ENCODE measurements at regions not wholly inside any gene's neighbourhood (a gene's known extent, or its start where the extent isn't known, plus 50 kb on each side); places are given as distances from the start of the nearest gene placed in this dataset.

GRCh38 chrX:11953615-11954014 is 184.7 kb upstream of the FRMPD4 start:
- peaks cover 0 to 15% of the 10 kb centered on the region in 2 experiments; a peak in 1 of 4 replicates for H3K4me1 ChIP-seq (ENCODE audit: control insufficient read depth in 1 of 2, insufficient read depth in 2 of 2, low read depth in 1 of 2, low read length in 1 of 2)
- POLR2A ChIA-PET = no interaction called here
- no peaks in the 10 kb centered on the region for H4K20me1 ChIP-seq (ENCODE audit: insufficient read depth)
- no peaks in the 10 kb centered on the region for H3K79me2 ChIP-seq (ENCODE audit: insufficient read depth)
- no peaks in the 10 kb centered on the region for H3K9me3 ChIP-seq
- no peaks in the 10 kb centered on the region for H3K9me2 ChIP-seq
- H3K4me2 ChIP-seq = peak overlapping the region; percentile 39; the same call in 1 of the 2 replicates
- H3K27ac ChIP-seq (ENCODE audit: low read depth in 2 of 2, low read length in 1 of 2) = peak overlapping the region in 1 of 2 experiments; percentile 81; a peak in 2 of 4 replicates
- no peak overlapping the region; the same call in 1 of the 2 replicates for H3K9ac ChIP-seq
- peaks cover 18% of the 10 kb centered on the region for H3F3A ChIP-seq (replicated peaks; ENCODE audit: insufficient read depth)
- H3K36me3 ChIP-seq (replicated peaks in 1 of 2; ENCODE audit: control insufficient read depth in 1 of 2, insufficient read depth in 2 of 2, low read length in 1 of 2) = no peaks in the 10 kb centered on the region
- no peaks in the 10 kb centered on the region for H3K27me3 ChIP-seq (ENCODE audit: insufficient read depth)
- H3K4me3 ChIP-seq (ENCODE audit: low read depth in 2 of 2, low read length in 1 of 2) = no peak overlapping the region
- WGBS (ENCODE audit: low lambda C conversion rate) = 5% methylated on average over 2 of the region's 2 CpGs
- no peak for DNase-seq
- H2AFZ ChIP-seq (ENCODE audit: low read depth) = no peak overlapping the region; the same call in 1 of the 2 replicates
- CTCF ChIA-PET = no interaction called here
- TF ChIP-seq POLR2AphosphoS5 (IDR thresholded peaks at IDR 0.05; ENCODE audit: low read depth, low read length) (no peak), FOXJ3 (CRISPR knock-in tag; IDR thresholded peaks at IDR 0.05) (no peak), TEAD4 (IDR thresholded peaks at IDR 0.05; ENCODE audit: borderline replicate concordance, insufficient read depth) (peak; percentile 76), RFX5 (IDR thresholded peaks at IDR 0.05; ENCODE audit: low read length) (no peak), TCF12 (IDR thresholded peaks at IDR 0.05) (peak; percentile 85), IRF3 (IDR thresholded peaks at IDR 0.05; ENCODE audit: low read depth, low read length) (no peak), ELF1 (IDR thresholded peaks at IDR 0.05) (no peak), NFIC (IDR thresholded peaks at IDR 0.05; ENCODE audit: borderline replicate concordance) (peak; percentile 46; the same call in 1 of the 2 replicates), CHD2 (IDR thresholded peaks at IDR 0.05; ENCODE audit: low read length, partially characterized antibody) (no peak), FOSL2 (IDR thresholded peaks at IDR 0.05; ENCODE audit: borderline replicate concordance, low read depth) (peak; percentile 80), JUND (IDR thresholded peaks at IDR 0.05) (peak; percentile 90), GATA2 (CRISPR knock-in tag; IDR thresholded peaks at IDR 0.05) (no peak), YY1 (IDR thresholded peaks at IDR 0.05; ENCODE audit: low read depth) (no peak), GABPA (IDR thresholded peaks at IDR 0.05; ENCODE audit: low read depth) (no peak), SMC3 (IDR thresholded peaks at IDR 0.05; ENCODE audit: low read depth, low read length) (no peak), NRF1 (IDR thresholded peaks at IDR 0.05; ENCODE audit: low read depth, low read length) (no peak), FOXM1 (IDR thresholded peaks at IDR 0.05; ENCODE audit: low read depth) (no peak), EP300 (IDR thresholded peaks at IDR 0.05; ENCODE audit: borderline replicate concordance in 1 of 2, low read depth in 1 of 2, low read length in 1 of 2) (peak; percentile 6 to 88; a peak in 2 of 4 replicates), MEF2A (IDR thresholded peaks at IDR 0.05; ENCODE audit: borderline replicate concordance, low read depth) (peak; percentile 32; the same call in 1 of the 2 replicates), RAD21 (IDR thresholded peaks at IDR 0.05; ENCODE audit: low read length) (no peak), RCOR1 (IDR thresholded peaks at IDR 0.05; ENCODE audit: low read length) (no peak), RXRA (IDR thresholded peaks at IDR 0.05; ENCODE audit: borderline replicate concordance, low read depth) (peak; percentile 85), SIN3A (IDR thresholded peaks at IDR 0.05; ENCODE audit: borderline replicate concordance, low read depth, low read length) (no peak)
- TF ChIP-seq, protein P1, sequence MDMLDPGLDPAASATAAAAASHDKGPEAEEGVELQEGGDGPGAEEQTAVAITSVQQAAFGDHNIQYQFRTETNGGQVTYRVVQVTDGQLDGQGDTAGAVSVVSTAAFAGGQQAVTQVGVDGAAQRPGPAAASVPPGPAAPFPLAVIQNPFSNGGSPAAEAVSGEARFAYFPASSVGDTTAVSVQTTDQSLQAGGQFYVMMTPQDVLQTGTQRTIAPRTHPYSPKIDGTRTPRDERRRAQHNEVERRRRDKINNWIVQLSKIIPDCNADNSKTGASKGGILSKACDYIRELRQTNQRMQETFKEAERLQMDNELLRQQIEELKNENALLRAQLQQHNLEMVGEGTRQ (IDR thresholded peaks at IDR 0.05; ENCODE audit: borderline replicate concordance, low read depth, low read length) = no peak
- TF ChIP-seq, protein P2, sequence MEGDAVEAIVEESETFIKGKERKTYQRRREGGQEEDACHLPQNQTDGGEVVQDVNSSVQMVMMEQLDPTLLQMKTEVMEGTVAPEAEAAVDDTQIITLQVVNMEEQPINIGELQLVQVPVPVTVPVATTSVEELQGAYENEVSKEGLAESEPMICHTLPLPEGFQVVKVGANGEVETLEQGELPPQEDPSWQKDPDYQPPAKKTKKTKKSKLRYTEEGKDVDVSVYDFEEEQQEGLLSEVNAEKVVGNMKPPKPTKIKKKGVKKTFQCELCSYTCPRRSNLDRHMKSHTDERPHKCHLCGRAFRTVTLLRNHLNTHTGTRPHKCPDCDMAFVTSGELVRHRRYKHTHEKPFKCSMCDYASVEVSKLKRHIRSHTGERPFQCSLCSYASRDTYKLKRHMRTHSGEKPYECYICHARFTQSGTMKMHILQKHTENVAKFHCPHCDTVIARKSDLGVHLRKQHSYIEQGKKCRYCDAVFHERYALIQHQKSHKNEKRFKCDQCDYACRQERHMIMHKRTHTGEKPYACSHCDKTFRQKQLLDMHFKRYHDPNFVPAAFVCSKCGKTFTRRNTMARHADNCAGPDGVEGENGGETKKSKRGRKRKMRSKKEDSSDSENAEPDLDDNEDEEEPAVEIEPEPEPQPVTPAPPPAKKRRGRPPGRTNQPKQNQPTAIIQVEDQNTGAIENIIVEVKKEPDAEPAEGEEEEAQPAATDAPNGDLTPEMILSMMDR (IDR thresholded peaks at IDR 0.05) = no peak
- TF ChIP-seq, protein P3, sequence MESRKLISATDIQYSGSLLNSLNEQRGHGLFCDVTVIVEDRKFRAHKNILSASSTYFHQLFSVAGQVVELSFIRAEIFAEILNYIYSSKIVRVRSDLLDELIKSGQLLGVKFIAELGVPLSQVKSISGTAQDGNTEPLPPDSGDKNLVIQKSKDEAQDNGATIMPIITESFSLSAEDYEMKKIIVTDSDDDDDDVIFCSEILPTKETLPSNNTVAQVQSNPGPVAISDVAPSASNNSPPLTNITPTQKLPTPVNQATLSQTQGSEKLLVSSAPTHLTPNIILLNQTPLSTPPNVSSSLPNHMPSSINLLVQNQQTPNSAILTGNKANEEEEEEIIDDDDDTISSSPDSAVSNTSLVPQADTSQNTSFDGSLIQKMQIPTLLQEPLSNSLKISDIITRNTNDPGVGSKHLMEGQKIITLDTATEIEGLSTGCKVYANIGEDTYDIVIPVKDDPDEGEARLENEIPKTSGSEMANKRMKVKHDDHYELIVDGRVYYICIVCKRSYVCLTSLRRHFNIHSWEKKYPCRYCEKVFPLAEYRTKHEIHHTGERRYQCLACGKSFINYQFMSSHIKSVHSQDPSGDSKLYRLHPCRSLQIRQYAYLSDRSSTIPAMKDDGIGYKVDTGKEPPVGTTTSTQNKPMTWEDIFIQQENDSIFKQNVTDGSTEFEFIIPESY (IDR thresholded peaks at IDR 0.05; ENCODE audit: borderline replicate concordance, low read depth) = 0 out of 2 replicates have a peak, but pooled peaks have one; percentile 25
- TF ChIP-seq, protein P4, sequence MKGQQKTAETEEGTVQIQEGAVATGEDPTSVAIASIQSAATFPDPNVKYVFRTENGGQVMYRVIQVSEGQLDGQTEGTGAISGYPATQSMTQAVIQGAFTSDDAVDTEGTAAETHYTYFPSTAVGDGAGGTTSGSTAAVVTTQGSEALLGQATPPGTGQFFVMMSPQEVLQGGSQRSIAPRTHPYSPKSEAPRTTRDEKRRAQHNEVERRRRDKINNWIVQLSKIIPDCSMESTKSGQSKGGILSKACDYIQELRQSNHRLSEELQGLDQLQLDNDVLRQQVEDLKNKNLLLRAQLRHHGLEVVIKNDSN (IDR thresholded peaks at IDR 0.05; ENCODE audit: borderline replicate concordance, low read depth) = no peak
- TF ChIP-seq, protein P5, sequence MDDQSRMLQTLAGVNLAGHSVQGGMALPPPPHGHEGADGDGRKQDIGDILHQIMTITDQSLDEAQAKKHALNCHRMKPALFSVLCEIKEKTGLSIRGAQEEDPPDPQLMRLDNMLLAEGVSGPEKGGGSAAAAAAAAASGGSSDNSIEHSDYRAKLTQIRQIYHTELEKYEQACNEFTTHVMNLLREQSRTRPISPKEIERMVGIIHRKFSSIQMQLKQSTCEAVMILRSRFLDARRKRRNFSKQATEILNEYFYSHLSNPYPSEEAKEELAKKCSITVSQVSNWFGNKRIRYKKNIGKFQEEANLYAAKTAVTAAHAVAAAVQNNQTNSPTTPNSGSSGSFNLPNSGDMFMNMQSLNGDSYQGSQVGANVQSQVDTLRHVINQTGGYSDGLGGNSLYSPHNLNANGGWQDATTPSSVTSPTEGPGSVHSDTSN (IDR thresholded peaks at IDR 0.05) = peak; percentile 97
- TF ChIP-seq, protein P6, sequence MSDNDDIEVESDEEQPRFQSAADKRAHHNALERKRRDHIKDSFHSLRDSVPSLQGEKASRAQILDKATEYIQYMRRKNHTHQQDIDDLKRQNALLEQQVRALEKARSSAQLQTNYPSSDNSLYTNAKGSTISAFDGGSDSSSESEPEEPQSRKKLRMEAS (IDR thresholded peaks at IDR 0.05; ENCODE audit: low read depth) = no peak
